ENCODE measurements at regions not wholly inside any gene's neighbourhood (a gene's known extent, or its start where the extent isn't known, plus 50 kb on each side); places are given as distances from the start of the nearest gene placed in this dataset.

DNA sequence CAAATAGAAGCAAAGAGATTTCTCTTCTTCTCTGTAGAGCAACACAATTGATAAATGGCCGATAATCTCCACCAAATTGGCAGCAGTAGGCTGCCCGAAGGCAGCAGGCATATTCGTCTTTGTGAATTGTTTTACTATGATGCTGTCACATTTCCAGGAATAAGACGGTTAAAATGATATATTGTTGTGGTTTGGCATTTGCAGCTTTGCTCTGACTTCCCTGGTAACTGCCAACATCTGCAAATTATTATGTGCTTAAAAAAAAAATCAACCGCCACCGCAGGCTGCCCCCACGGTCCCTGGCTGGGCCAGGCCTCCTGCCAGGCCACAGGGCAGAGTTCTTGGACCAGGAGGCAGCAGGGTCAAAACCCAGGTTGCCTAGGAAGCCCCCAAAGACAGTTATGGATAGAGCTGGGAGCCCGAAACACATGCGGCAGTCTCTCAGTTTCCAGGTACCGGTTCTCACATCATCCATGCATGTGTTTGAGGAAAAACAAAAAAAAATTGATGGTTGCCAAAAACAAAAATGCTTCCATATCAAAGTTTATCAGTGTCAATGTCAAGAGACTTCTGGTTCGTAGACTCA, 179.3 kb downstream of the ETS2 start:
- DNase-seq (ENCODE audit: low read depth) = no peak

- DNase-seq (ENCODE audit: low read depth) = no peak
Measured at GRCh38 chr21:38984568-38984967, 178.8 kb downstream of the ETS2 start.

DNA sequence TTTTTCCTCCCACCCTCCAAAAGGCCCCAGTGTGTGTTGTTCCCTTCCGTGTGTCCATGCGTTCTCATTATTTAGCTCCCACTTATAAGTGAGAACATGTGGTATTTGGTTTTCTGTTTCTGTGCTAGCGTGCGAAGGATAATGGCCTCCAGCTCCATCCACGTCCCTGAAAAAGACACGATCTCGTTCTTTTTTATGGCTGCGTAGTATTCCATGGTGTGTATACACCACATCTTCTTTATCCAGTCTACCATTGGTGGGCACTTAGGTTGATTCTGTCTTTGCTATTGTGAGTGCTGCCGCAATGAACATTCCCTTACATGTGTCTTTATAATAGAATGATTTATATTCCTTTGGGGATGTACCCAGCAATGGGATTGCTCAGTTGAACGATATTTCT, 177.8 kb downstream of the ETS2 start:
- DNase-seq (ENCODE audit: low read depth) = no peak

- DNase-seq (ENCODE audit: low read depth) = no peak
Measured at GRCh38 chr21:38982804-38983203, 177.1 kb downstream of the ETS2 start.

GRCh38 chr21:38982096-38982495, 176.4 kb downstream of the ETS2 start:
- DNase-seq (ENCODE audit: low read depth) = no peak

DNA sequence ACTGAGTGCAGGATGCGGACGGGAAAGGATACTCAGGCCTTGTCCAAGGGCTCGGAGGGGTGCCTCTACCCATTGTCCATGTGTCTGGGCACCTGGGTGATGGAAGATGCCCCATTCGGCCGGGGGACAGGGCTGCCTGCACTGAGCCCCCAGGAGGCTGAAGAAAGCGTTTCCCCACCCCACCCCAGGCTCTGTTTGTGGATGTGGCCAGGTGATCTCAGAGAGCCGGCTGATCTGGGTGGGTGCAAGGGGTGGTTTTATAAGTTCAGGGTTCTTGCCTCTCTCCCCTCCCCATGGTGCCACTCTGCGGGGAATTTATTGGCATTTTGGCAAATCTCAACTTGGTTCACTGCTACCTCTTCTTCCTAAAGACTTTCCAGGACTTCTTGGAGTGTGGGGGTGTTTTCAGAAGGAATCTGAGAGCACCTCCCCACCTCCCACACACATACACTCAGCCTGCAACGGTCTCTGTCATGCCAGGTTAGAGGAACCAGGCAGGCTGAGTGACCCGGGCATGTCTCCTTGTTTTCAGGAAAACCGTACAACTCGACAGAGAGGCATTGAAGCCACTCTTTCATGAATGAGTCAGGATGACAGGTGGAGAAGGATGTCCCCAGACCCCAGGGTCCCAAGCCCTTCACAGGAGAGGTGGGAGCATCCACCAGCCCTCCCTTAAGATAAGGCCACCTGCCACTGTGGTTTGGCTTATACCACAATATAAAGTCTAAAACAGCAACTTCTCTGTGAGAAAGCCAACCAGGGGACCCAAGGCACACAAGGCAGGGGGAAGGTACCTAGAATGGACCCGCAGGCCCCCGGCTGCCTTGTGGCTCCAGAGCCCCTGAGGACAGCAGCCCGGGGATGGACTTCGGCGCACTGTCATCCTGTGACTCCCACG, 174.9 kb downstream of the ETS2 start:
- DNase-seq (ENCODE audit: low read depth) = no peak

- DNase-seq (ENCODE audit: low read depth) = no peak
Measured at GRCh38 chr21:38979271-38980121, 173.8 kb downstream of the ETS2 start.

DNA sequence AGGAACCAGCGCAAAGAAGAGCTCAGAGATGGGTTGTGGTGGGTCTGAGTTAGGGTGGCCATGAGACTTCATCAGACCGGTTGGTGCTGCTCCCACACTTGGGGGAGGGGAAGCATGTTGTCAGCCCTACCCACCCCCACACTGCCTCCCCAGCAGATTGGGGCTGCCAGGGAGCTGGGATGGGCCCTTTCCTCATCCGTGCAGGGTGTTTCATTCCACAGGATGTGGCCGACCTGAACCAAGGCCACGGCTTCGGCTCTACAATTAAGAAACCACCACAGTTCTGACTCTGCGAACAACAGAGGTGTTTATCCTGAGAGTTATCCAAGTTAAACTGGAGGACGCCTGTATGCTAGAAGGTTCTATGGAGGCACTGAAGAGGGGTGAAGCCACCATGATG, 171.2 kb downstream of the ETS2 start:
- DNase-seq (ENCODE audit: low read depth) = no peak

DNA sequence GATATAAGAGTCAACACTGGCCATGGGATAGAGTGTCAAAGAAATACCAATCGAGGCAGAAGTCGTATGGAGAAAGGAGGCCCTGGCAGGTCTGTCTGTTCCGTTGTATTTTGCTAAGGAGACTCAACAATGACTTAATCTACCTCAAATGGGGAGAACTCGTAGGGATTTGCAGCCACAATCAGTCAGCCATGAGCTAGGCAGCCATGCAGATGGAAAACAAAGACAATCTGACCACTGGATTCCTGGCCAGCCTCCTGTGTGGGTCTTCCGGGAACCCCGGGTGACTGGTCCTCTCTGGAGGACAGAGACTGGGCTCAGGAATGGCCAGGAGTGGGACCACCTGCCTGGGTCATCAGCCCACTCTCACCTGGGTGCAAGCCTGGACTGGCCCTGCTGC, 167.8 kb downstream of the ETS2 start:
- no peak for DNase-seq (ENCODE audit: low read depth)

DNA sequence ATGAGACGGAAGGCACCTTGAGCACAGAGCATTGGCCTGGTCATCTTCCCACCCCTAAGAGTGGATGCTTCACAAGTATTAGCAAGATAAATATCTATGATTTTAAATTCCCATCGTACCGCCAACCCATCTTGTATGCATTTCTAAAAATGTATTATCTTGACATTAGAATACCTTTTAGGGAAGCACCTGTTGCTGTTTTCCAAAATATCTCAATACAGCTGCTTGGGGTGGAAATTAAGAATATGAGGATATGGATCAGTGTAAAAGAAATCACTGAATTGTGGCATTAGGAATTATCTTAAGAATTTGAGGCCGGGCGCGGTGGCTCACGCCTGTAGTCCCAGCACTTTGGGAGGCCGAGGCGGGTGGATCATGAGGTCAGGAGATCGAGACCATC, 166.3 kb downstream of the ETS2 start:
- no peak for DNase-seq (ENCODE audit: low read depth)

DNA sequence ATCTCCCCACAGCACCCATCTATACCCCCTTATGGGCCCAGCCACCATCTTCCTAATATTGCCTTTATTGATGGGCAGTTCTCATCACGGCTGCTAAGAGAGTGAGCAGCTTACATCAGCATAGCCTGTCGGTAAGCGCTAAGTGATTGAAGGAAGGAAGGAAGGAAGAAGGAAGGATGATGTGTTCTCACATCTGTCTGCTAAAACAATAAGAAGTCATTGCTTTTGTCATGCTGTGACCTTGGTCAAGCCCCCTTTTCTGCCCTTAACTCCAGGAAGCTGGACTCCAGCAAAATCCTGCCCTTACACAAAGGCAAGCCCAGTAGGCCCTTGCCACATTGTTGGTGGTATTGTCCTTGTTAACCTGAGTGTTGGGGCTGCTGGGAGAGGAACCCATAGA, 165.0 kb downstream of the ETS2 start:
- no peak for DNase-seq (ENCODE audit: low read depth)

DNA sequence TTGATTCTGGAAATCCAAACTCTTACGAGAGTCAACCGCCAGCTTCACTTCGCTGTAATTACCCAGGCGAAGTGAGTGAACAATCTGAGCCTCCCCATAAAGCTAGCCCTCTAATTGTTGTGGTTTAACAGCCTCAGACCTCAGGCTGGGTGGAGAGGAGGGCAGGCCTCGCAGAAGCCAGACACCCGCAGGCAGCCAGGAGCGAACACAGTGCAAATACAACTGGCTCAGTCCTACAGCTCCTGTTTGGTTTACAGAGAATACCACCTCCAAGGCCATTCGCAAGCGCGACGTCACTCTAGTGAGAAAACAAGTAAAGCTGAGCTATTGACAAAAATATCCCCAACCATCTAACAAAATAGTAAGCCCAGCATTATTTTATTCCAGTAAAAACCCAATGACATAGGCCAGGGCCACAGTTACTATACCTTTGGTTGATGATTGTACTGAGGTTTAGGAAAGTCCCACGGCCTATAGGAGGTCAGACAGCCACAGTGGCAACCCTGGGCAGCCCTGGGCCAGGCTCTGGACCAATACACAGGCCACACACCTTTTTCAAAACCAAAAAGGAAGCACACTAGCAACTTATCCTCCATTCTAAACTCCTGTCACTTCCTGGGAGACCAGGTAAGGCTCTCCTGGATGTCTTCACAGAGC, 163.3 kb downstream of the ETS2 start:
- DNase-seq (ENCODE audit: low read depth) = no peak

DNA sequence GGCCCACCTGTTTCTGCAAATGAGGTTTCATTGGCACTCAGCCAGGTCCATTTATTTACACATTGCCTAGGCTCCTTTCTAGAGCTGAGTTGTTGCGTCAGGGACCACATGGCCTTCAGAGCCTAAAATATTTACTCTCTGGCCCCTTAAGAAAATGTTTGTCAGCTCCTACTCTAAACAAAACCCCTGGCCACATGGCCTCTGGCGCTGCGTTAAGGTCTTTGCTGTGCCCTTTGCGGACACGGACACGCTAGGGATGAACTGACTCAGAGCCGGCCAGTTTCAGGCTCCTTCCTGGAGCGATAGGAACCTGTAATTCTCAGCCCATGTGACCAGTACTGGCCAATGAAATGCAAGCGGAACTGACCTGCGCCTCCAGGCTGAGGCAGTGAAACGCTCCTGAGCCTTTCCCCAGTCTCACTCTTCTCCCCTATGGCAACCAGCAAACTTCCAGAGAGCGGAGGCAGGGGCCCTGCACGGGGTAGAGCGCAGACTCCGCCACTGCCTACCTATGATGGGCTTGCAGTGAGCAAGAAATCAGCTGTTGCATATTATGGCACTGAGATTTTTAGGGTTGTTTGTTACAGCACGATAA, 160.3 kb downstream of the ETS2 start:
- no peak for DNase-seq (ENCODE audit: low read depth)

- DNase-seq (ENCODE audit: low read depth) = no peak
Measured at GRCh38 chr21:38965241-38965640, 159.5 kb downstream of the ETS2 start.

DNA sequence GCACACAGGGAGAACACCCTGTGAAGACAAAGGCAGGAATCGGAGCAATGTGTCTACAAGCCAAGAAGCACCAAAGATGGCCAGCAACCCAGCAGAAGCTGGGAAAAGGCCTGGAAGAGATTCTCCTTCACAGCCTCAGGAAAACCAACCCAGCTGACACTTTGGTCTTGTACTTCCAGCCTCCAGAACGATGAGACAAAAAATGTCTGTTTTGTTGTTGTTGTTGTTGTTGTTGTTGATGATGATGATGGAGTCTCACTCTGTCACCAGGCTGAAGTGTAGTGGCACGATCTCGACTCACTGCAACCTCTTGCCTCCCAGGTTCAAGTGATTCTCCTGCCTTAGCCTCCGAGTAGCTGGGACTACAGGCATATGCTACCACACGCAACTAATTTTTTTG, 157.3 kb downstream of the ETS2 start:
- DNase-seq (ENCODE audit: low read depth) = no peak

DNA sequence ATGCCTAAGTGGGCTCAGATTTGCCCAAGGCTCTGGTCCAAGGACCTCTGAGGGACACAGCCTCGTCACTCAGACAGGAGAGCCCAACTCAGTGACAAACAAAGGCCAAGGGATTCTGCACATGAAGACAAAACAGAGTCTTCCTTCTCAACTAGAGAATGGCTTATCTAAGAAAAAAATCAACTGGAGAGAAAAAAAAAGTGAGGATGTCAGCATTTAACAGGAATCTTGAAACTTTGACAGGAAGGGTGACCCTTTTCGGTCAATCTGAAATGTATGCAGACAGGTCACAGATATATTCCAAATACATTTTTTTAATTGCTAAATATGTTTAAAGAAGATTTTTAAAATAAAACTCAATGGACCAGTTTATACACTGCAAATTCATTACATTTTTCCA, 154.5 kb downstream of the ETS2 start:
- DNase-seq (ENCODE audit: low read depth) = no peak

- no peak for DNase-seq (ENCODE audit: low read depth)
Measured at GRCh38 chr21:38959692-38960061, 153.9 kb downstream of the ETS2 start.

DNA sequence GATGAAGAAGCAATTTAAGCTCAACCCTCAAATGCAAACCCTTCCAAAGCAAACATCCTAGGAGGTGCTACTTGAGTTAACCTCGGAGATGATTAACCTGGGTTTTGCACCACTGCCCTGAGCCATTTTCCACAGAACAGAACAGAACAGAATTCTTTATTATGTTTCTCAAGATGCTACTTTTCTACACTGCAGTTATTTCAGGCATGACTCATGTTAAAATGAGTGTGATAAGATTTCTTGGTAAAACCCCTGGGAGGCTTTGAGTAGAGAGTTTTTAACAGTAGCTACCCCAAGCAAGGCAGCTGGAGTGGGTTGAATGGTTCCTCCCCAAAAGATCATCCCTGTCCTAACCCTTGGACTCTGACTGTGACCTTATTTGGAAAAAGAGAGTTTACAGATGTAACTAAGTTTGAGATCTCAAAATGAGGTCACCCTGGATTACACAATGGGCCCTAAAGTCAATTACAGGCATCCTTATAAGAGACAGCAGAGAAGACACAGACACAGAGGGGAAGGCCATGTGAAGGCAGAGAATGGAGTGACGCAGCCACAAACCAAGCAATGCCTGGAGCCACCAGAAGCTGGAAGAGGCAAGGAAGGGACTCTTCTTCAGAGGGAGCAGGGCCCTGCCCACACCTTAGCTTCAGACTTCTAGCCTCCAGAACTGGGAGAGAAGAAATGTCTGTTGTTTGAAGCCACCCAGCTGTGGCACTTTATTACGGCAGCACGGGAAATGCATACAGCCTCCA, 153.4 kb downstream of the ETS2 start:
- DNase-seq (ENCODE audit: low read depth) = no peak

DNA sequence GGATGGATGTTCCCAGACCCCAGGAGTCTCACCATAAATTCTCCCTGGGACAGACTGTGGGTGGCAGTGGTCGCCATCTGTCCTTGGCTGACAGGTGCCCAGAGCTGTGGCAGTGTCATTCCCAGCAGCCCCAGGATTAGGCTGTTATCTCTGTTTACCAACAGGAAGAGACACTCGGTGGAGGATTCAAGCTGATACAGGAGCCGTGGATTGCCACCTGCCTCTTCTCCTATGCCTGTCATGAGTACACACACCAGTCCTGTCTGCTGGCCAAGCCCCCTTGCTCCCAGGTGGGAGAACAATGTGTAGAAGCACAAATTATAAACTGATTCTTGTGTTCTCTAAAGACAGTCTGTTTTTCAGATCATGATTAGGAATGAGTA, 152.6 kb downstream of the ETS2 start:
- no peak for DNase-seq (ENCODE audit: low read depth)

DNA sequence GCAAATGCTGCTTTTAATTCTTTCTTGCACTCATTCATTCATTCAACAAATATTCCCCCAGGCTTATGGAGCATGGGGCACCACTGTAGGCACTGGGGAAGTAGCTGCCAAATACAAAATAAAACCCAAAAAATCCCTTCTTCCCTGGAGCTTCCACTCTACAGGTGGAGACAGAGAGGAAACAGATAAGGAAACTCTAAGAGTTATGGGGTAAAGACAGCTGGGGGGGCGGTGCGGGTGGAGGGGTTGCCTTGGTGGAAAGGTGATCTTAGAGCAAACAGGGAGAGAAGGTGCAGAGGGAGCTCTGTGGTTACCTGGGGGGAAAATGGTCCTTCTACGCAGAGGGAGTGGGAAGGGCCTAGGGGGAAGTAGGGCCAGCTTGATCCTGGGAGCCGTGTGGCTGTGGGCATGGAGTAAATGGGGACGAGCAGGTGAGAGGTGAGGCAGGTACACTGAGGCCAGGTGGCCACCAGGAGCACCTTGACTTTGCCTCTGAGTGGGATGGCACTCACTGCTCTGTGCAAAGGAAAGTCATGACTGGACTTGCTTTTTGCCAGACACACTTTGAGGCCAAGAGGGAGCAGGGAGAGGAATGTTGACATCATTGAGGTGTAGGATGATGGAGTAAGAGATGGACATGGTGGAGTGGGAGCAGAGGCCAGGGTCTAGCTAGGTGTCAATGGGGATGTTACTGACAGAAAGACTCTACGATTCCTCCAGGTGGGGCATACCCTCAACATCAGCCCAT, 152.0 kb downstream of the ETS2 start:
- DNase-seq (ENCODE audit: low read depth) = no peak

Data from stimulated activated CD4-positive, alpha-beta T cell treated with anti-CD3 and anti-CD28 coated beads, Interleukin-2, amount 100 ng/mL, for 4 hours (primary cell).